GM21526 (cell line): ENCODE measurements at regions not wholly inside any gene's neighbourhood (a gene's known extent, or its start where the extent isn't known, plus 50 kb on each side); places are given as distances from the start of the nearest gene placed in this dataset.

Source experiments
- ATAC-seq: cut with Tn5 transposase; IDR thresholded peaks from one replicate; pipeline ENCODE4 v1.9.1; 2021; ENCODE audit warnings: moderate library complexity; ENCODE audit not compliant: unreplicated experiment, low FRiP score

GRCh38 chr12:88310069-88310468, 168.0 kb downstream of the TMTC3 start:
- ATAC-seq, result no peak

- no peak for ATAC-seq
These were observed 168.6 kb downstream of the TMTC3 start for GRCh38 chr12:88310666-88311065.

GRCh38 chr12:88313554-88313953, 171.4 kb downstream of the TMTC3 start:
- no peak for ATAC-seq

- ATAC-seq, result no peak
These were observed 172.6 kb downstream of the TMTC3 start for GRCh38 chr12:88314706-88315105.

GRCh38 chr12:88318726-88319125, 176.6 kb downstream of the TMTC3 start:
- ATAC-seq, result no peak

GRCh38 chr12:88325076-88325815, 183.1 kb downstream of the TMTC3 start:
- no peak for ATAC-seq

GRCh38 chr12:88325816-88326189, 183.7 kb downstream of the TMTC3 start:
- no peak for ATAC-seq

GRCh38 chr12:88327276-88327675, 185.2 kb downstream of the TMTC3 start:
- no peak for ATAC-seq

- no peak for ATAC-seq
These were observed 186.0 kb downstream of the TMTC3 start for GRCh38 chr12:88328090-88328489.

- ATAC-seq, result no peak
These were observed 187.7 kb downstream of the TMTC3 start for GRCh38 chr12:88329833-88330232.

- no peak for ATAC-seq
These were observed 192.2 kb downstream of the TMTC3 start for GRCh38 chr12:88334271-88334670.

GRCh38 chr12:88336076-88336739, 194.1 kb downstream of the TMTC3 start:
- no peak for ATAC-seq

GRCh38 chr12:88338486-88338885, 196.4 kb downstream of the TMTC3 start:
- no peak for ATAC-seq

GRCh38 chr12:88339254-88339949, 197.3 kb downstream of the TMTC3 start:
- ATAC-seq, result no peak

- no peak for ATAC-seq
These were observed 197.9 kb downstream of the TMTC3 start for GRCh38 chr12:88339966-88340365.

GRCh38 chr12:88342251-88342806, 200.2 kb downstream of the TMTC3 start:
- no peak for ATAC-seq

- ATAC-seq, result no peak
These were observed 209.0 kb downstream of the TMTC3 start for GRCh38 chr12:88351146-88351545.

GRCh38 chr12:88354691-88355090, 212.6 kb downstream of the TMTC3 start:
- ATAC-seq, result no peak

GRCh38 chr12:88360343-88360742, 218.2 kb downstream of the TMTC3 start:
- no peak for ATAC-seq

GRCh38 chr12:88361493-88361892, 218.8 kb downstream of the KITLG start:
- no peak for ATAC-seq

GRCh38 chr12:88362439-88362838, 217.8 kb downstream of the KITLG start:
- ATAC-seq, result no peak
